Amygdala (tissue), 56 donors: ENCODE measurements at regions not wholly inside any gene's neighbourhood (a gene's known extent, or its start where the extent isn't known, plus 50 kb on each side); places are given as distances from the start of the nearest gene placed in this dataset.
"Not testable (repeated sequence)": the region's sequence is repeated elsewhere in the genome, so short reads cannot be mapped to it uniquely, and the experiment has no call there.

Source experiments
- DNase-seq, 56 donors: peaks; one replicate each; lab custom pipeline; 2025; lab: John Stamatoyannopoulos, UW

- DNase-seq: no peak
Observed at GRCh38 chr3:168803536-168803935, 707.8 kb upstream of the GOLIM4 start.

GRCh38 chr3:168802766-168803165 lies 707.0 kb upstream of the GOLIM4 start:
- DNase-seq: no peak

- no peak for DNase-seq
Observed at GRCh38 chr3:168801794-168802193, 706.1 kb upstream of the GOLIM4 start.

GRCh38 chr3:168796339-168796738 lies 700.6 kb upstream of the GOLIM4 start:
- no peak for DNase-seq

- no peak for DNase-seq
Observed at GRCh38 chr3:168794427-168794826, 698.7 kb upstream of the GOLIM4 start.

GRCh38 chr3:168782193-168782592 lies 686.5 kb upstream of the GOLIM4 start:
- no peak for DNase-seq

- not testable (repeated sequence) for DNase-seq
Observed at GRCh38 chr3:168779970-168780645, 684.4 kb upstream of the GOLIM4 start.

- no peak for DNase-seq
Observed at GRCh38 chr3:168753724-168754123, 658.0 kb upstream of the GOLIM4 start.

GRCh38 chr3:168752339-168752738 lies 656.6 kb upstream of the GOLIM4 start:
- no peak for DNase-seq

- DNase-seq: no peak
Observed at GRCh38 chr3:168747697-168748096, 652.0 kb upstream of the GOLIM4 start.

GRCh38 chr3:168738527-168739325 lies 643.0 kb upstream of the GOLIM4 start:
- no peak for DNase-seq

GRCh38 chr3:168736202-168736601 lies 640.5 kb upstream of the GOLIM4 start:
- no peak for DNase-seq

- DNase-seq: no peak
Observed at GRCh38 chr3:168730073-168730472, 634.3 kb upstream of the GOLIM4 start.

- DNase-seq: no peak
Observed at GRCh38 chr3:168722091-168722490, 626.4 kb upstream of the GOLIM4 start.

GRCh38 chr3:168714609-168715240 lies 619.0 kb upstream of the GOLIM4 start:
- no peak for DNase-seq

- DNase-seq: no peak
Observed at GRCh38 chr3:168709073-168709472, 613.3 kb upstream of the GOLIM4 start.

GRCh38 chr3:168707900-168708299 lies 612.2 kb upstream of the GOLIM4 start:
- DNase-seq: no peak

GRCh38 chr3:168705412-168705811 lies 609.7 kb upstream of the GOLIM4 start:
- no peak for DNase-seq

- no peak for DNase-seq
Observed at GRCh38 chr3:168696051-168696450, 600.3 kb upstream of the GOLIM4 start.

GRCh38 chr3:168693870-168694269 lies 598.1 kb upstream of the GOLIM4 start:
- no peak for DNase-seq

- DNase-seq: no peak
Observed at GRCh38 chr3:168688267-168688666, 592.5 kb upstream of the GOLIM4 start.

- DNase-seq: no peak
Observed at GRCh38 chr3:168684519-168684918, 588.8 kb upstream of the GOLIM4 start.
